T-helper 17 cell (primary cell): ENCODE measurements at regions not wholly inside any gene's neighbourhood (a gene's known extent, or its start where the extent isn't known, plus 50 kb on each side); places are given as distances from the start of the nearest gene placed in this dataset.

ENCODE experiments used
- ATAC-seq: fragments of 150-1000 bp; cut with Tn5 transposase; 2 replicates; pipeline ENCODE4 v1.10.0; 2021; ENCODE audit warnings: mild to moderate bottlenecking, moderate library complexity
- DNase-seq, 3 donors: peaks; one replicate each; pipeline versions ENCODE4 v3.0.0 to v3.0.0-alpha.2; 2020 to 2021
- H3K9me3 ChIP-seq: one replicate; pipeline ENCODE4 v1.7.0; 2013; ENCODE audit warnings: low read length, mild to moderate bottlenecking; ENCODE audit not compliant: control insufficient read depth, poor library complexity, severe bottlenecking
- H3K27ac Mint-ChIP-seq: one replicate; pipeline ENCODE4 v1.8.0; 2022; ENCODE audit warnings: mild to moderate bottlenecking, moderate library complexity, mixed read lengths
- H3K27me3 Mint-ChIP-seq: one replicate; pipeline ENCODE4 v1.8.0; 2022; ENCODE audit warnings: mixed read lengths
- H3K36me3 Mint-ChIP-seq: one replicate; pipeline ENCODE4 v1.8.0; 2022; ENCODE audit warnings: low read depth, mixed read lengths
- H3K4me1 Mint-ChIP-seq: one replicate; pipeline ENCODE4 v1.8.0; 2022; ENCODE audit warnings: mild to moderate bottlenecking, mixed read lengths
- H3K4me3 Mint-ChIP-seq: one replicate; pipeline ENCODE4 v1.8.0; 2022; ENCODE audit warnings: mild to moderate bottlenecking, moderate library complexity, mixed read lengths

DNA sequence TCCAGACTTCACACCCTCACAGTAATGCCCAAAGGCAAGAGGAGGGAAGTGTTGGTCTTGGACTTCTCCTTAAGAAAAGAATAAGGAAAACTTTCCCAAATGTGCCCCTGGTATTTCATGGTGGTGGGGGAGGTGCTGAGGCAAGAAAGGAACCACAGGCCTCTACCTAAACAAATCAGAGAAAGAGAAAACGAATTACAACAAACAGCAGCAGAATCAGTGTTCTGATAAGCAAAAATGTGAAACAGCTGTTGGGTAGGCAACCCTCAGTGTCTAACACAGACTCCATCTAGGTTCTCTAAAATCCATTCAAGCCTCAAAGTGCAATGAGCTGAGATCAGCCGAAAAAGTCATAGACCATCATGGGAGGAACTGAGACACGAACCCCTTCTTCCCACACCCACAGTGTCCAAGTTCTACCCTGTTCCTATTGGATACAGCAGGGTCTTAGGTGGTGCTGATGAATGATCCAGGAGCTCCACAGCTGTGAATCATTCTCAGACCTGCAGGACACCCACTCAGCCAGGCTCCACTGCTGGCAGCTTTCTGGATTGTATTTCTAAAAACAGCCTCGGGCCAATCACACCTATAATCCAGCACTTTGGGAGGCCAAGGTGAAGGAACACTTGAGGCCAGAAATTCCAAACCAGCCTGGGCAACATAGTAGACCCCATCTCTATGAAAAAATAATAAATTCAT, 149.1 kb downstream of the PLPP3 start:
- no peaks in the 10 kb centered on the region for H3K4me1 Mint-ChIP-seq
- no peaks in the 10 kb centered on the region for H3K36me3 Mint-ChIP-seq
- DNase-seq, result no peak
- ATAC-seq, result no peak
- H3K9me3 ChIP-seq, result no peaks in the 10 kb centered on the region
- H3K27me3 Mint-ChIP-seq, result no peaks in the 10 kb centered on the region
- no peak overlapping the region for H3K27ac Mint-ChIP-seq
- no peak overlapping the region for H3K4me3 Mint-ChIP-seq

DNA sequence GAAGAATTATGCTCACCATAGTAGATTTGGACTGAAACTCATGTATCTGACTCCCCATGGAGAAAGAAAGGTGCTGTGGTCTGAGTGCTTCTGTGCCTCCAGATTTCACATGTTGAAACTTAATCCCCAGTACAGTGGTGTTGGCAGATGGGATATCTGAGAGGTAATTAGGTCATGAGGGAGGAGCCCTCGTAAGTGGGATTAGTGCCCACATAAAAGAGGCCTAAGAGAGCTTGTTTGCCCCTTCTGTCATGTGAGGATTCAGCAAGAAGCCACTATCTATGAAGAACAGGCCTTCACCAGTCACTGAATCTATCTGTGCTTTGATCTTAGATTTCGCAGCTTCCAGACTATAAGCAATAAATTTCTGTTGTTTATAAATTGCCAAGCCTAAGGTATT, 150.1 kb downstream of the PLPP3 start:
- no peaks in the 10 kb centered on the region for H3K9me3 ChIP-seq
- peaks cover 4% of the 10 kb centered on the region for H3K27me3 Mint-ChIP-seq
- no peak for ATAC-seq
- no peaks in the 10 kb centered on the region for H3K4me1 Mint-ChIP-seq
- no peak overlapping the region for H3K4me3 Mint-ChIP-seq
- H3K36me3 Mint-ChIP-seq, result no peaks in the 10 kb centered on the region
- no peak overlapping the region for H3K27ac Mint-ChIP-seq
- DNase-seq, result no peak

DNA sequence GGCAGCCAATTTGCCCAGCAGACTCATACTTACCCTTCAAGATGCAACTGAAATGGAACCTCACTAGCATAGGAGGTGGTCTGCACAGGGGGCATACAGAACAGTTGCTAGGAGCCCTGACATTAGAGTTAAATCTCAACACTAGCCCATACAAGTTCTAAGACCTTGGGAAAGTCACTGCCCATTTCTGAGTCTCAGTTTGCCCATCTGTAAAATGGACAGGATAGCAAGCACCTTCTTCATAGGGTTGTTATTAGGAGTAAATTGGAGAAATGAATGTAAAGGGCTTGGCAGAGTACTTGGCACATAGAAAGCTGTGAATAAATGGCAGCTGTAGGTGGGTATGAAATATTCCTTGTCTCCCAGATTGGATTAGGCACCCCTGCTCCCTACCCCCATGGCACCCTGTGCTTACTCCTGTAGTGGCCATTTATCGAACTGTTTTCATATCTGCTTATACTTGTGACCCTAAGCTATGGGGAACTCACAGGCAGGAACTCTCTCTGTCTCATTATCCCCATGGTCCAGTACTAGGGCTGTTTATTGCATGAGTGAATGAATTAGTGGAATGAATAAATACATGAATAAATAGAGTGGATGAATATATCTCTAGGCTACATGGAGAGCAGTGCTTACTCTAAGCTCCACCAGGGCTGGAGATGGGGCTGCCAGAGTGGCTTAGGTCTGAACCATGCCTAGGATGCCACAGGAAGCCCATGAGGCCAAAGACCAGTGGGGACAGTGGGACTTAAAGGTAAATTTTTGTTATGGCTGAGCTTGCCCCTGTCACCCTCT, 152.6 kb downstream of the PLPP3 start:
- no peaks in the 10 kb centered on the region for H3K4me1 Mint-ChIP-seq
- ATAC-seq, result no peak

DNA sequence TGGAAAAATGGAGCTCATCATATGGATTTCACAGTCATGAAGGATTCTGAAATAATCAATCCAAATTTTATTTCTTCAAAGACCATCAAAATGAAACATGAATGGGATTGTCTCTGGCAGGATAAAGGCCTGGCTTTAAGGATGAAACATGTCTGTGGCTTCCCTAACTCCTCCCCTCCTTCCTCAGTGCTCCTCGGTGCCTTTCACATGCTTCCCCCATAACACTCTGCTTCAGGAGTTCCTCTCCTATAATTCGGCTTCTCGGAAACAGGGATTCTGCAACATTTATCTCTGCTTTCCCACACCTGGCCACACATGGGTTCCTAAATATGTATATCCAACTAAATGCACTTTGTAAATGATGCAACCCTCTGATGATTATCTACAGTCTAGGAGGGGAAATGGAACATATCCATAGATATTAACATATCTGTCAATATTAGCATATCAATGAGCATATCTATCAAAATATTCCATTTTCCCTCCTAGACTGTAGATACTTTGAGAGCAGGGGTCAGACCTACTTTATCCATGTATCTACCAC, 153.8 kb downstream of the PLPP3 start:
- no peak for DNase-seq
- Mint-ChIP-seq H3K27me3 (peaks cover 4% of the 10 kb centered on the region), H3K36me3 (no peaks in the 10 kb centered on the region), H3K4me1 (no peaks in the 10 kb centered on the region), H3K27ac (no peak overlapping the region), H3K4me3 (no peak overlapping the region)
- ATAC-seq, result no peak
- H3K9me3 ChIP-seq, result no peaks in the 10 kb centered on the region

More for the DNA sequence above, 152.6 kb downstream of the PLPP3 start:
- Mint-ChIP-seq H3K27me3 (peaks cover 4% of the 10 kb centered on the region), H3K4me3 (no peak overlapping the region), H3K36me3 (no peaks in the 10 kb centered on the region), H3K27ac (no peak overlapping the region)
- DNase-seq, result no peak
- no peaks in the 10 kb centered on the region for H3K9me3 ChIP-seq

DNA sequence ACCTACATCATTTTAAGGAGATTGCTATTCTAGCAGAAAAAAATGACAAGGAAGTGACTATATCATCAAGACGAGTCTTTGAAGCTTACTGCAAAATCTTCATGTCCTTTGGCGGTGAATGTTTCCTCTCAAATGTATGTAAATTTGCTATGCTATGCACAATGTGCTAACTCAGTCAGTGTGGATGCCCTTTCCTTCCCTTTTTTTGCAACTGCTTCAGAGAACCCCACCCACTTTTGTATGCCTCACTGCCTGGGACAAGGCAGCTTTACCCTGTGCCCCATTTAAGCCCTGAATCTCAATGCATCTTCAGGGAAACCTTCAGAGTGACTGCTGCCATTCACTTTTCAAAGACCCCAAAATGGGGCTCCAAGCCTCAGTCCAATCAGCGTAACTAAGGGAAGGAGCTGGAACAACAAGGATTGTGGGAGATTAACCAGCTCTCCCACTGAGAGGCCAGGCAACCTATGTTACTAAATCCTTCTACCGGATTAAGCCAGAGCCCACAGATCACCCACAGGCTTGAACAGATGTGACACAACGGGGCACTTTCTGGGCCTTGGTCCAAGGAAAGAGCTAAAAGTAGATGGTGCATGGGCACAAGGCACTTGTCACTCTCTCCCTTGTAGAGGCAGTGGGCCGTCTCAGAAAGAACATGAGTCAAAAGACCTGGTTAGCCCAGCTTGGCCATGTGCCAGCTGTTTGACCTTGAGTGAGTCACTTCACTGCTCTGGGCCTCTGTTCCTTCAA, 154.4 kb downstream of the PLPP3 start:
- Mint-ChIP-seq H3K36me3 (no peaks in the 10 kb centered on the region), H3K27ac (no peak overlapping the region), H3K4me3 (no peak overlapping the region), H3K4me1 (no peaks in the 10 kb centered on the region), H3K27me3 (peaks cover 5% of the 10 kb centered on the region)
- peak; percentile 74 for ATAC-seq
- no peaks in the 10 kb centered on the region for H3K9me3 ChIP-seq
- no peak for DNase-seq

DNA sequence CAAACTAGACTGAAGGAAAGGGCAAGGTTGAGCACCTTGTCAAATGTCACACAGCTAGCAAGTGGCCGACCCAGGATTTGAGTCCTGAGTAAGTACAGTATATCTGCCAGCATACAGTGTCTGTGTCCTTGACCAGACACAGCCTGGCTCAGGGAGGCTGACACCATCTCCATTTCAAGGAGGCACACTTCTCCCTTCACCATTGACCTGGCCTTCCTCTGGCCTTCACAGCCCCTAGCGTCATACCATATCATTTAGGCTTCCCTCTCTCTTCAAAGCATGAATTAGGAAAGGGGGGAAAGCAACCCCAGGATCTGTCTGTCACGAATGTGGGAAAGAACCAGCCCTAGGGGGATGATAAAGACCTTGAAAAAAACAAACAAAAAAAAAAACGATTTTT, 155.6 kb downstream of the PLPP3 start:
- no peaks in the 10 kb centered on the region for H3K9me3 ChIP-seq
- no peak overlapping the region for H3K4me3 Mint-ChIP-seq
- H3K36me3 Mint-ChIP-seq, result no peaks in the 10 kb centered on the region
- H3K27ac Mint-ChIP-seq, result no peak overlapping the region
- peaks cover 10% of the 10 kb centered on the region for H3K27me3 Mint-ChIP-seq
- ATAC-seq (no peak), DNase-seq (no peak)
- no peaks in the 10 kb centered on the region for H3K4me1 Mint-ChIP-seq

DNA sequence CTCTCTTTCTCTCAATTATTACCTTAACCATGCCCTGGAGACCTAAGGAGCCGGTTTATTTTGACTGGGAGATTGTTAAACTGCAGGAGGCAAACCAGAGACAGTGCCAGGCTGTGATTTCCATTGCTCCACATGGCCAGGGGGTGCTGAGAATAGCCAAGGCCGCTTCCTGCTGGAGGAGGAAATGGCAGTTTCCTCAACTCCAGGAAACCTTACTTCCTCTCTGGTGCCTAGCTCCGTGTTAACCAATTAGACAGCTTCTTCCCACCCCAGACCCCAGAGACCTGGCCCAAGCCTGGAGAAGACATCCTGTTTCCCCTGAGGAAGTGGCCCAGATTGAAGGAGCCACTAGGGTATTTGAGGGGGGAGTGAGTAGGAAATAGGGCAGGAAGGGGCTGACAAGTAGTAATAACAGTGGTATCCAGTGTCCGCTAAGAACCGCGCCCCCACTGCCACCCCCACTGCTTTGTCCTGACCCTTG, 161.2 kb downstream of the PLPP3 start:
- no peak overlapping the region for H3K4me3 Mint-ChIP-seq
- ATAC-seq (no peak), DNase-seq (no peak)
- no peaks in the 10 kb centered on the region for H3K4me1 Mint-ChIP-seq
- peaks cover 6% of the 10 kb centered on the region for H3K27me3 Mint-ChIP-seq
- no peak overlapping the region for H3K27ac Mint-ChIP-seq
- H3K9me3 ChIP-seq, result no peaks in the 10 kb centered on the region
- no peaks in the 10 kb centered on the region for H3K36me3 Mint-ChIP-seq

DNA sequence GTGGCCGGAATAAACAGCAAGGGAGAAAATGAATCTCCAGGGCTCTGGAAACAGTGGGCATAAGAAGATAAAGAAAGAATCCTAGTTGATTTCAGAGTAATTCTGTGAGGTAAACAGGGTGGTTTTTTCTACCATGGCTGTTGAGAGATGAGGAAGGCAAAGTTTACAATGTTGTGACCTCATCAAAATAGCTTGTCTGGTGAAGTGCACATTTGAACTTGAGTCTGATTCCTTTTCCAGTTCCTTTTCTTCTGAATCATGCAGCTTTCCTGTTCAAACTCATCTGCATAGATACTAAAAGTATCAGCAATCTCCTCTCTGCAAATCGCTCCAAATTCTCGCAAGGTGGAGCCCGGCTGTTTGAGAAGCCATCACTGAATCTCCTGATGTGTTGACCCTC, 161.7 kb downstream of the PLPP3 start:
- no peaks in the 10 kb centered on the region for H3K36me3 Mint-ChIP-seq
- no peak for DNase-seq
- H3K9me3 ChIP-seq, result no peaks in the 10 kb centered on the region

DNA sequence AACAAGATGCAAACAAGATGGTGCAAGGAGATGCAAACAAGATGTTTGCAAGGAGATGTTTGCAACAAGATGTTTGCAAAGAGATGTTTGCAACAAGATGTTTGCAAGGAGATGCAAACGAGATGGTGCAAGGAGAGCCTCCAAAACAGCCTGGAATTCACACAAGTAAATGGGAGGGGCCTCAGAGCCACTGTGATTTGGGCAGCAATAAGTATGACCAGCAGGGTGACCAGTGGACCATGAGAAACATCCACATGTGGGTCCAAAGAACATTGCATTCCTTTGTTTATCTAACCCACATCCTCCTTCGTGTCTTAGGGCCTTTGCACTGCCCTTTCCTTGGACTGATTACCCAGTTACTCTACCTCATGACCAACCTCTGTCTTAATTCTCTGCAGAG, 162.9 kb downstream of the PLPP3 start:
- Mint-ChIP-seq H3K4me1 (no peaks in the 10 kb centered on the region), H3K27ac (no peak overlapping the region), H3K4me3 (no peak overlapping the region), H3K27me3 (peaks cover 6% of the 10 kb centered on the region), H3K36me3 (no peaks in the 10 kb centered on the region)
- ATAC-seq, result no peak
- no peak for DNase-seq
- no peaks in the 10 kb centered on the region for H3K9me3 ChIP-seq

More for the DNA sequence above, 161.7 kb downstream of the PLPP3 start:
- Mint-ChIP-seq H3K4me1 (no peaks in the 10 kb centered on the region), H3K27me3 (peaks cover 6% of the 10 kb centered on the region), H3K4me3 (no peak overlapping the region), H3K27ac (no peak overlapping the region)
- ATAC-seq, result no peak

DNA sequence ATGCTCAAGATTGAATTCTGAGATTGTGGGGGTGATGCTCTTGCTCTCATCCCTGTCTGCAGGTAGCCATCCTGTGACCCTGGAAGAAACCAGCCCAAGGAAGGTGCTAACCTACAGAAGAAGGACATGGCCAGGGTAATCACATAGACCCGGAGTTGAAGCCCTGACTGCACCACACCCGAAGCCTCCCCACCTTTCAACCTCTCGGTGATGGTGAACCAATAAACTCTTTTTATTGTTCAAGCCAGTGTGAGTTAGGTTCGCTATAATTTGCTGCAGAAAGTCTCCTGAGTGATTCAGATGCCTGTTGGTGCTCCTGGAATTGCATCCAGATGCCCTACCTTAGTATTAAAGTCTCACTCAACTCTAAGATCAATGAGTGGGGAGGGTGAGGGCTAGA, 163.6 kb downstream of the PLPP3 start:
- Mint-ChIP-seq H3K36me3 (no peaks in the 10 kb centered on the region), H3K27ac (no peak overlapping the region), H3K4me1 (no peaks in the 10 kb centered on the region), H3K27me3 (peaks cover 6% of the 10 kb centered on the region), H3K4me3 (no peak overlapping the region)
- no peak for DNase-seq
- ATAC-seq, result no peak
- H3K9me3 ChIP-seq, result no peaks in the 10 kb centered on the region

DNA sequence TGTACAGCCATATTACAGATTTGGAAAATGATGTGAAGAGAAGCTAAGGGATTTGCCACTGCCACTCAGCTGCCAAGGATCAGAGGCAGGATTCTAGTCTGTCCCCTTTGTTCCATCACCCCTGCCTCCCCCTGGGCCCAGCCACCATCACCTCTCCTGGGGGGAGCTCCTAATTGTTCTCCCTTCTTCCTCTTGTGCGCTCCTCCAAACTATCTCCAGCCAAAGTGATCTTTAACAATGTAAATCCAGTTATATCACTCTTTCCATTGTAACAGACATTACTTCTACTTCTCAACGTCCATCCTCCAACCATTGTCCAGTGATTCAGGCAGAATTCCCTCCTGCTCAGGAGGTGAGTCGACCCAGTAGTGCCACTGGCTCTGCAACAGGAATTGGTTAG, 164.1 kb downstream of the PLPP3 start:
- no peak overlapping the region for H3K4me3 Mint-ChIP-seq
- no peaks in the 10 kb centered on the region for H3K4me1 Mint-ChIP-seq
- H3K27ac Mint-ChIP-seq, result no peak overlapping the region
- no peaks in the 10 kb centered on the region for H3K36me3 Mint-ChIP-seq
- peaks cover 6% of the 10 kb centered on the region for H3K27me3 Mint-ChIP-seq
- ATAC-seq (no peak), DNase-seq (no peak)
- H3K9me3 ChIP-seq, result no peaks in the 10 kb centered on the region

DNA sequence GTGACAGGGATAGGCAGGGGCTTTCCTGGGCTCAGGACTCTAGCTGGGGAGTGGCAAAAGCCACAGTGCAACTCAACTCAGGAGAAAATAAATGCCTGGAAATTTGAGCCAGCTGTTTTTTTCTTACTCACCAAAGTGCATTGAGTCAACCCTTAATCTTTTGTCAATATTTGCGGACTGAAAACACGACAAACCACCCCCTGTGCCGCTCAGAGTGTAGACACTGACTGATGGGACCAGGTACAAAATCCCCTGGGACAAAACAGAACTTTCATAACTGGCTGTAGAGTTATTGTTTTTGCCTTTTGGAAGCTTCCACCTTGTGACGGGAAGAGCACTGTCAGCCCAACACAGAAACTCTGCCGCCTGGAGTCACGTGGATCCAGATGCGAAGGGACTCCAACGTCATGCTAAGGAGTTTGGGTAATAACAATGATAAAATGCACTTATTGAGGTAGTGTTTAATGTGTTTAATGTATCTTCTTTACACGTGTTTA, 164.6 kb downstream of the PLPP3 start:
- H3K27me3 Mint-ChIP-seq, result peaks cover 4% of the 10 kb centered on the region
- H3K9me3 ChIP-seq, result no peaks in the 10 kb centered on the region
- no peak for ATAC-seq
- no peak for DNase-seq
- H3K4me3 Mint-ChIP-seq, result no peak overlapping the region
- no peak overlapping the region for H3K27ac Mint-ChIP-seq
- no peaks in the 10 kb centered on the region for H3K36me3 Mint-ChIP-seq
- H3K4me1 Mint-ChIP-seq, result no peaks in the 10 kb centered on the region

DNA sequence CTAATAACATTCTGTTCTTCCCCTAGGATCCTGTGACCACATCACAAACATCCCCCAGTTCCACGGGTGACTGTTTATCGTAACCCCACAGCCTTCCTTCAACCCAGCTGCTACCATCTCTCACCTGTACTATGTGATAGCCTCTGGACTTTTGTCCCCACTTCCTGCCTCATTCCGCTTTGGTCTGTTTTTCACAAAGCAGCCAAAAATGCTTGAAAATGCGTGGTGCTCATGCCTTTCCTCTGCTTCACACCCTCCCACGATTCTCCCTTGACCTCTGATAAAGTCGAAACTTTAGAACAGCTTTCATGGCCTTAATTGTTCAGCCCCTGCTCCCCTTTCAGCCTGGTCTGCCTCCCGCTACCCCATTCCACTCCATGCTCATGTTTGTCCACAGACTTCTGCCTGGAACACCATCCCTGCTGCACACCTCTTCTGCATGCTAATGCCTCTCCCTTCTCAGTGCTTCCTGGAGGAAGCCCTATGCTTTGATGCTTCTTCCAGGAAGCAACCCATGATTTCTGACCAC, 165.6 kb downstream of the PLPP3 start:
- no peaks in the 10 kb centered on the region for H3K9me3 ChIP-seq
- ATAC-seq, result no peak
- H3K27ac Mint-ChIP-seq, result no peak overlapping the region

More for the DNA sequence above, 165.6 kb downstream of the PLPP3 start:
- Mint-ChIP-seq H3K27me3 (no peaks in the 10 kb centered on the region), H3K36me3 (no peaks in the 10 kb centered on the region), H3K4me3 (no peak overlapping the region), H3K4me1 (no peaks in the 10 kb centered on the region)
- DNase-seq, result no peak
